ENCODE measurements at regions not wholly inside any gene's neighbourhood (a gene's known extent, or its start where the extent isn't known, plus 50 kb on each side); places are given as distances from the start of the nearest gene placed in this dataset.

DNA sequence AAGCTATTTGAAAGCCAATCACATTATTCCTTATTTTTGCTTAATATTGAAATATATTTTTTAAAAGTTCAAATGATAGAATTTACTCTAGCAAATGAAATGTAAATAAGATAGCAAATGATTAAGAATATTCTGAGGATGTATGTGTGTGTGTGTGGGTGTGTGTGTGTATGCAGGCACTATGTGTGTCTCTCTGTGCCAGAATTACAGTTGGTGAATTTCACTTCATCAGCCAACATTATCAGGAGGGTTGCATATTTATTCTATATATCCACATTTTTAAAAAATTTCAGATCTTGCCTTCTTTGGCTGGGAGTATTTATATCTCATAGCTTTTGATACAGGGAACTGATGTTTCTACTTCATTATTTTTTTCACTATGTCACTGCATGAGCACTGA is 274.9 kb upstream of the SOX5 start:
- TF ChIP-seq TEAD4 (IDR thresholded peaks at IDR 0.05) (no peak), CEBPB (IDR thresholded peaks at IDR 0.05) (no peak), TAF1 (IDR thresholded peaks at IDR 0.05; ENCODE audit: low read depth) (no peak), TCF12 (IDR thresholded peaks at IDR 0.05; ENCODE audit: low read depth) (no peak), EGR1 (IDR thresholded peaks at IDR 0.05) (no peak), EP300 (IDR thresholded peaks at IDR 0.05; ENCODE audit: borderline replicate concordance) (no peak)
- TF ChIP-seq, protein P1, sequence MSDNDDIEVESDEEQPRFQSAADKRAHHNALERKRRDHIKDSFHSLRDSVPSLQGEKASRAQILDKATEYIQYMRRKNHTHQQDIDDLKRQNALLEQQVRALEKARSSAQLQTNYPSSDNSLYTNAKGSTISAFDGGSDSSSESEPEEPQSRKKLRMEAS (IDR thresholded peaks at IDR 0.05), result no peak

Measured in Ishikawa (cell line).